Nucleus accumbens (tissue), 56 donors: ENCODE measurements at regions not wholly inside any gene's neighbourhood (a gene's known extent, or its start where the extent isn't known, plus 50 kb on each side); places are given as distances from the start of the nearest gene placed in this dataset.
"Not testable (repeated sequence)": the region's sequence is repeated elsewhere in the genome, so short reads cannot be mapped to it uniquely, and the experiment has no call there.

Source experiments
- DNase-seq, 56 donors: peaks; one replicate each; lab custom pipeline; 2025; lab: John Stamatoyannopoulos, UW

GRCh38 chr3:67986706-67987105 lies 332.3 kb upstream of the SUCLG2 start:
- no peak for DNase-seq

GRCh38 chr3:67983166-67983565 lies 328.8 kb upstream of the SUCLG2 start:
- no peak for DNase-seq

- DNase-seq: no peak
Measured at GRCh38 chr3:67981077-67981476, 326.7 kb upstream of the SUCLG2 start.

- DNase-seq: no peak
Measured at GRCh38 chr3:67979342-67979741, 324.9 kb upstream of the SUCLG2 start.

GRCh38 chr3:67977762-67978161 lies 323.4 kb upstream of the SUCLG2 start:
- DNase-seq: no peak

- no peak for DNase-seq
Measured at GRCh38 chr3:67976663-67977062, 322.3 kb upstream of the SUCLG2 start.

- DNase-seq: no peak
Measured at GRCh38 chr3:67964596-67964995, 310.2 kb upstream of the SUCLG2 start.

- no peak for DNase-seq
Measured at GRCh38 chr3:67957268-67957667, 302.9 kb upstream of the SUCLG2 start.

GRCh38 chr3:67947808-67948508 lies 293.5 kb upstream of the SUCLG2 start:
- DNase-seq: no peak

- no peak for DNase-seq
Measured at GRCh38 chr3:67946436-67946835, 292.0 kb upstream of the SUCLG2 start.

- DNase-seq: no peak
Measured at GRCh38 chr3:67943546-67943945, 289.1 kb upstream of the SUCLG2 start.

- DNase-seq: no peak
Measured at GRCh38 chr3:67941433-67942030, 287.1 kb upstream of the SUCLG2 start.

GRCh38 chr3:67940210-67940952 lies 286.0 kb upstream of the SUCLG2 start:
- no peak for DNase-seq

- no peak for DNase-seq
Measured at GRCh38 chr3:67937498-67938118, 283.2 kb upstream of the SUCLG2 start.

- not testable (repeated sequence) for DNase-seq
Measured at GRCh38 chr3:67930394-67930793, 276.0 kb upstream of the SUCLG2 start.

GRCh38 chr3:67923796-67924195 lies 269.4 kb upstream of the SUCLG2 start:
- DNase-seq: no peak

GRCh38 chr3:67920969-67921368 lies 266.6 kb upstream of the SUCLG2 start:
- DNase-seq: no peak

- DNase-seq: no peak
Measured at GRCh38 chr3:67920311-67920710, 265.9 kb upstream of the SUCLG2 start.

- no peak for DNase-seq
Measured at GRCh38 chr3:67916353-67916752, 261.9 kb upstream of the SUCLG2 start.

GRCh38 chr3:67907735-67908134 lies 253.3 kb upstream of the SUCLG2 start:
- no peak for DNase-seq

- DNase-seq: no peak
Measured at GRCh38 chr3:67906261-67906660, 251.8 kb upstream of the SUCLG2 start.
